ENCODE measurements at regions not wholly inside any gene's neighbourhood (a gene's known extent, or its start where the extent isn't known, plus 50 kb on each side); places are given as distances from the start of the nearest gene placed in this dataset.
"Not testable (repeated sequence)": the region's sequence is repeated elsewhere in the genome, so short reads cannot be mapped to it uniquely, and the experiment has no call there.

- no peak for DNase-seq
- intact Hi-C loops (cut with micrococcal nuclease): no loop called here
- ATAC-seq: no peak
Measured at GRCh38 chr22:22171357-22172218, 73.0 kb upstream of the VPREB1 start.

- intact Hi-C loops (cut with micrococcal nuclease): no loop called here
- DNase-seq (no peak), ATAC-seq (no peak)
Measured at GRCh38 chr22:22169923-22170322, 74.7 kb upstream of the VPREB1 start.

- ATAC-seq (no peak), DNase-seq (no peak)
- intact Hi-C loops (cut with micrococcal nuclease): no loop called here
Measured at GRCh38 chr22:22168941-22169867, 75.4 kb upstream of the VPREB1 start.

GRCh38 chr22:22168190-22168940, 76.2 kb upstream of the VPREB1 start:
- no peak for DNase-seq
- intact Hi-C loops (cut with micrococcal nuclease): no loop called here
- no peak for ATAC-seq

- ATAC-seq (no peak), DNase-seq (no peak)
- intact Hi-C loops (cut with micrococcal nuclease): no loop called here
Measured at GRCh38 chr22:22167791-22168189, 76.8 kb upstream of the VPREB1 start.

- intact Hi-C loops (cut with micrococcal nuclease): no loop called here
- ATAC-seq: no peak
- DNase-seq: no peak
Measured at GRCh38 chr22:22166941-22167713, 77.5 kb upstream of the VPREB1 start.

GRCh38 chr22:22165936-22166710, 78.5 kb upstream of the VPREB1 start:
- DNase-seq: no peak
- no peak for ATAC-seq
- intact Hi-C loops (cut with micrococcal nuclease): no loop called here

- intact Hi-C loops (cut with micrococcal nuclease): no loop called here
- DNase-seq (no peak), ATAC-seq (no peak)
Measured at GRCh38 chr22:22164541-22165272, 79.9 kb upstream of the VPREB1 start.

GRCh38 chr22:22161924-22162851, 82.4 kb upstream of the VPREB1 start:
- intact Hi-C loops (cut with micrococcal nuclease): no loop called here
- DNase-seq: no peak
- no peak for ATAC-seq

- ATAC-seq: not testable (repeated sequence)
Measured at GRCh38 chr22:22160768-22161167, 83.8 kb upstream of the VPREB1 start.

GRCh38 chr22:22159384-22159783, 85.2 kb upstream of the VPREB1 start:
- intact Hi-C loops (cut with micrococcal nuclease): no loop called here
- ATAC-seq (no peak), DNase-seq (no peak)

More at GRCh38 chr22:22160768-22161167, 83.8 kb upstream of the VPREB1 start:
- intact Hi-C loops (cut with micrococcal nuclease); DNase-seq: not testable (repeated sequence)

- no peak for ATAC-seq
- intact Hi-C loops (cut with micrococcal nuclease): no loop called here
- DNase-seq: no peak
Measured at GRCh38 chr22:22158965-22159364, 85.6 kb upstream of the VPREB1 start.

GRCh38 chr22:22158207-22158816, 86.3 kb upstream of the VPREB1 start:
- ATAC-seq (no peak), DNase-seq (no peak)
- intact Hi-C loops (cut with micrococcal nuclease): no loop called here

GRCh38 chr22:22157348-22157725, 87.2 kb upstream of the VPREB1 start:
- DNase-seq (no peak), ATAC-seq (no peak)
- intact Hi-C loops (cut with micrococcal nuclease): no loop called here

- ATAC-seq (no peak), DNase-seq (no peak)
- intact Hi-C loops (cut with micrococcal nuclease): no loop called here
Measured at GRCh38 chr22:22156716-22157347, 87.8 kb upstream of the VPREB1 start.

- intact Hi-C loops (cut with micrococcal nuclease): no loop called here
- DNase-seq: no peak
- no peak for ATAC-seq
Measured at GRCh38 chr22:22156348-22156715, 88.3 kb upstream of the VPREB1 start.

Data from left ventricle myocardium superior (tissue), 1 donor.